HEK293T (cell line): ENCODE measurements at regions not wholly inside any gene's neighbourhood (a gene's known extent, or its start where the extent isn't known, plus 50 kb on each side); places are given as distances from the start of the nearest gene placed in this dataset.

ENCODE experiments used
- CTCF ChIA-PET: fragments of 350-600 bp; formaldehyde crosslinking; extraction: SDS; loops from one replicate; lab custom pipeline; 2021; ENCODE audit warnings: antibody characterized with exemption, inconsistent platforms; lab: Yijun Ruan, JAX
- POLR2A ChIA-PET: fragments of 350-600 bp; formaldehyde crosslinking; extraction: SDS; loops from one replicate; lab custom pipeline; 2020; ENCODE audit warnings: antibody characterized with exemption, inconsistent platforms; lab: Yijun Ruan, JAX
- DNase-seq: peaks from one replicate; pipeline ENCODE4 v3.0.0; 2012; ENCODE audit warnings: mixed read lengths; ENCODE audit errors: extremely low spot score
- ARNT ChIP-seq: fragments of 450-650 bp; IDR thresholded peaks from 2 replicates; pipeline ENCODE4 v1.6.1; 2017; ENCODE audit warnings: mild to moderate bottlenecking
- BHLHE40 ChIP-seq: fragments of 450-650 bp; IDR thresholded peaks from 2 replicates; pipeline ENCODE4 v1.6.1; 2016; ENCODE audit warnings: mild to moderate bottlenecking, moderate library complexity, borderline replicate concordance
- CTBP1 ChIP-seq: fragments of 450-650 bp; IDR thresholded peaks from 2 replicates; pipeline ENCODE4 v1.6.1; 2016; ENCODE audit warnings: borderline replicate concordance
- ELF4 ChIP-seq: fragments of 450-650 bp; IDR thresholded peaks from 2 replicates; pipeline ENCODE4 v1.6.1; 2017; ENCODE audit warnings: antibody characterized with exemption
- FOXA1 ChIP-seq: fragments of 450-650 bp; IDR thresholded peaks from 2 replicates; pipeline ENCODE4 v1.6.1; 2016; ENCODE audit warnings: mild to moderate bottlenecking
- FOXK2 ChIP-seq: fragments of 450-650 bp; IDR thresholded peaks from 2 replicates; pipeline ENCODE4 v1.6.1; 2016; ENCODE audit warnings: mild to moderate bottlenecking
- FOXM1 ChIP-seq: fragments of 450-650 bp; IDR thresholded peaks from 2 replicates; pipeline ENCODE4 v1.6.1; 2017; ENCODE audit warnings: mild to moderate bottlenecking, borderline replicate concordance
- HDGF ChIP-seq: fragments of 450-650 bp; IDR thresholded peaks from 2 replicates; pipeline ENCODE4 v1.6.1; 2017; ENCODE audit warnings: antibody characterized with exemption, borderline replicate concordance
- L3MBTL2 ChIP-seq: fragments of 450-650 bp; conservative IDR thresholded peaks from 2 replicates; pipeline ENCODE4 v1.6.1; 2016; ENCODE audit warnings: mild to moderate bottlenecking
- LEF1 ChIP-seq: fragments of 450-650 bp; IDR thresholded peaks from 2 replicates; pipeline ENCODE4 v1.6.1; 2017; ENCODE audit warnings: mild to moderate bottlenecking, borderline replicate concordance
- NFRKB ChIP-seq: fragments of 450-650 bp; IDR thresholded peaks from 2 replicates; pipeline ENCODE4 v1.6.1; 2016; ENCODE audit warnings: mild to moderate bottlenecking, moderate library complexity
- PKNOX1 ChIP-seq: fragments of 450-650 bp; IDR thresholded peaks from 2 replicates; pipeline ENCODE4 v1.6.1; 2016
- SP1 ChIP-seq: fragments of 450-650 bp; IDR thresholded peaks from 2 replicates; pipeline ENCODE4 v1.6.1; 2017
- SUZ12 ChIP-seq: fragments of 450-650 bp; IDR thresholded peaks from 2 replicates; pipeline ENCODE4 v1.6.1; 2016; ENCODE audit warnings: mild to moderate bottlenecking
- TARDBP ChIP-seq: fragments of 450-650 bp; IDR thresholded peaks from 2 replicates; pipeline ENCODE4 v1.6.1; 2016
- ZNF384 ChIP-seq: fragments of 450-650 bp; IDR thresholded peaks from 2 replicates; pipeline ENCODE4 v1.6.1; 2016

GRCh38 chr11:94676814-94677213 is 91.3 kb upstream of the AMOTL1 start:
- no peak for DNase-seq
- no peak for TF ChIP-seq NFRKB
- TF ChIP-seq BHLHE40, result no peak
- no peak for TF ChIP-seq HDGF
- ChIA-PET POLR2A (no interaction called here), CTCF (interaction anchor here (0.5 kb wide), 1 partner anchor 24 kb away, joined by 3 read pairs; no protein-coding TSS in a partner anchor)

GRCh38 chr11:94678236-94678635 is 89.9 kb upstream of the AMOTL1 start:
- TF ChIP-seq HDGF, result no peak
- TF ChIP-seq NFRKB, result no peak
- TF ChIP-seq ZNF384, result no peak
- CTCF ChIA-PET, result no interaction called here
- POLR2A ChIA-PET, result no interaction called here
- no peak for DNase-seq

- TF ChIP-seq SP1, result no peak
- no peak for TF ChIP-seq FOXM1
- no peak for TF ChIP-seq ELF4
- TF ChIP-seq SUZ12, result no peak
- TF ChIP-seq FOXA1, result no peak
- no peak for TF ChIP-seq BHLHE40
- no peak for TF ChIP-seq LEF1
- TF ChIP-seq TARDBP, result no peak
- TF ChIP-seq CTBP1, result no peak
- TF ChIP-seq HDGF, result no peak
- no peak for TF ChIP-seq L3MBTL2
- TF ChIP-seq ZNF384, result no peak
- TF ChIP-seq PKNOX1, result no peak
- no peak for TF ChIP-seq FOXK2
- no peak for TF ChIP-seq ARNT
- POLR2A ChIA-PET, result interaction anchor here (0.5 kb wide), 1 partner anchor 10 kb away, joined by 3 read pairs; no protein-coding TSS in a partner anchor
- no peak for DNase-seq
- CTCF ChIA-PET, result no interaction called here
Observed at GRCh38 chr11:94678901-94679300, 89.3 kb upstream of the AMOTL1 start.

GRCh38 chr11:94680426-94680825 is 87.7 kb upstream of the AMOTL1 start:
- ChIA-PET CTCF (no interaction called here), POLR2A (no interaction called here)
- TF ChIP-seq ELF4 (no peak), FOXK2 (no peak), SP1 (no peak), SUZ12 (no peak), CTBP1 (no peak), ARNT (no peak)
- DNase-seq, result no peak

GRCh38 chr11:94681140-94681539 is 87.0 kb upstream of the AMOTL1 start:
- CTCF ChIA-PET, result no interaction called here
- TF ChIP-seq ELF4 (no peak), FOXA1 (no peak), FOXM1 (no peak), NFRKB (no peak), SP1 (no peak), BHLHE40 (no peak), PKNOX1 (no peak), ARNT (no peak), SUZ12 (no peak), TARDBP (no peak), L3MBTL2 (no peak), CTBP1 (no peak), HDGF (no peak), LEF1 (no peak), FOXK2 (no peak), ZNF384 (no peak)
- DNase-seq, result no peak
- POLR2A ChIA-PET, result no interaction called here

- ChIA-PET POLR2A (no interaction called here), CTCF (no interaction called here)
- TF ChIP-seq TARDBP (no peak), NFRKB (no peak), FOXM1 (no peak), ZNF384 (no peak), L3MBTL2 (no peak), BHLHE40 (no peak), ARNT (no peak), LEF1 (no peak), ELF4 (no peak), SUZ12 (no peak), SP1 (no peak), PKNOX1 (no peak), FOXA1 (no peak)
- no peak for DNase-seq
Observed at GRCh38 chr11:94681852-94682251, 86.3 kb upstream of the AMOTL1 start.

GRCh38 chr11:94694309-94695060 is 73.7 kb upstream of the AMOTL1 start:
- ChIA-PET POLR2A (no interaction called here), CTCF (interaction anchor here (0.6 kb wide), 1 partner anchor 446 kb away, joined by 3 read pairs; no protein-coding TSS in a partner anchor)
- TF ChIP-seq ARNT (no peak), CTBP1 (no peak), SUZ12 (no peak), TARDBP (no peak), FOXM1 (no peak), ZNF384 (no peak), L3MBTL2 (no peak), NFRKB (no peak), BHLHE40 (no peak), ELF4 (no peak), SP1 (no peak), LEF1 (no peak), PKNOX1 (no peak), FOXA1 (no peak), HDGF (no peak), FOXK2 (no peak)
- DNase-seq, result no peak
